HG03060 (cell line): ENCODE measurements at regions not wholly inside any gene's neighbourhood (a gene's known extent, or its start where the extent isn't known, plus 50 kb on each side); places are given as distances from the start of the nearest gene placed in this dataset.

Source experiments
- ATAC-seq: cut with Tn5 transposase; IDR thresholded peaks from one replicate; pipeline ENCODE4 v1.9.1; 2021; ENCODE audit warnings: low read depth, moderate number of reproducible peaks; ENCODE audit not compliant: unreplicated experiment

- no peak for ATAC-seq
Measured at GRCh38 chr16:87127061-87127765, 190.0 kb downstream of the C16orf95 start.

- ATAC-seq = no peak
Measured at GRCh38 chr16:87127766-87128147, 189.4 kb downstream of the C16orf95 start.

DNA sequence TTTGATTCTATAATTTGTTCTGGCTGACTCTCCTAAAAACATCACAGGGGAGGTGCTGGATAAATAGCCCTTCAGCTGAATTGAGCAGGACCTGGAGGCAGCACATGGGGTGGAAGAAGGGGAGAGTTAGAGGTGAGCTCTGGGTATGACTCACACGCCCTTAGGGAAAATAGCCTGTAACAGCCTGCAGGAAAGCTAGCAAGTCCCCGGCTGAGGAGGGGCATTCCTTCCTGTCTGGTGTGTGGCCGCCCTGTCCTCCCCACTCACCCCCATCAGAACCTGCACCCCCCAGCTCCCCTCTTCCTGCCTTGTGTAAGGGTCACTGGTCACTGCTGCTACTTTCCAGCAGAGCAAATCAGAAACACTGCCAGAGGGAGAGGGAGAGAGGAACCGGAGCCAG, 187.4 kb downstream of the C16orf95 start:
- no peak for ATAC-seq

- no peak for ATAC-seq
Measured at GRCh38 chr16:87131061-87131995, 185.9 kb downstream of the C16orf95 start.

DNA sequence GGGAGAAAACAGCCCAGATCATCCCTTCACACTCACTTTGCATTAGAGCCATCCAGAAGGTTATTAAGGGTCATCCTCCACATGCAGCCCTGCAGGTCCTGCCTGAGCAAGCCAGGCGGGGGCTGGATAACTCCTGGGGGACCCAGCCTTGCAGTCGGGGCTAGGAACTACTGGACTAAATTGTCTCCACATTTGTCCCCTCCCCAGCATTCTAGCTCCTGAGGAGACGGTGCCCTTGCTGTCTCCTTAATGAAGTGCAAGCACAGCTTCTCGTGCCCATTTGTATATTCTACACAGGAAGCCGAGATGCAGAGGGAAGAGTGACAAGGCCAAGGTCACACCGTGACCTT, 185.2 kb downstream of the C16orf95 start:
- no peak for ATAC-seq

- no peak for ATAC-seq
Measured at GRCh38 chr16:87132361-87133014, 184.7 kb downstream of the C16orf95 start.

DNA sequence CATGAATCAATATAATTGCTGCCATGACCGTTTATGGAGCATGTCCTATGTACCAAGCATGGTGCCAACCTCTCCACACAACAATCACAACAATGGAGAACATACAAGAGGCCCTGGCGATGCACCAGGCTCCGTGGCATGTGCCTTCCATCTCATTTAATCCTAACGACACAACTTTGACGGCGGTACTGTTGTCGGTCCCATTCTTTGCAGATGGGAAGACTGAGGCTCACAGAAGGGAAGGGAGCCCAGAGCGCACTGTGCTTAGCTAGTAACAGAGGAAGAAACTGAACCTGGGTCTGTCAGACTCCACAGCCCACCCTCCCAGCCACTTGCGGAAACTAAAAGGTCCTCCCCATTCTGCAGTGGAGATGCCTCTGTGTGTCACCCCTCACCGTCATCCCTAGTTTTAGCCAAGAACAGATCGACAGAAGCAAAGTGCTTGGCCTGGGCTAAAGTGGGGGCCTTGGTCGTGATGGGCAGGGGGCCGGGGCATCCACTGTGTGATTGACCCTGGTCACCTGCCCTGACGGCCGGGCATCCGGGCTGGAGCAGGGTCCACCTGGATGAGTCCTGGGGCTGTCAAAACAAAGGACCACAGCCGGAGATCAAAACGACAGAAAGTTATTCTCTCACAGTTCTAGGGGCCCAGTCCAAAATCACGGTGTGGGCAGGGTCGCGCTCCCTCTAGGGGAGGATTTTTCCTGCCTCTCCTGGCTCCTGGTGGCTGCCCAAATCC, 183.9 kb downstream of the C16orf95 start:
- ATAC-seq = no peak

DNA sequence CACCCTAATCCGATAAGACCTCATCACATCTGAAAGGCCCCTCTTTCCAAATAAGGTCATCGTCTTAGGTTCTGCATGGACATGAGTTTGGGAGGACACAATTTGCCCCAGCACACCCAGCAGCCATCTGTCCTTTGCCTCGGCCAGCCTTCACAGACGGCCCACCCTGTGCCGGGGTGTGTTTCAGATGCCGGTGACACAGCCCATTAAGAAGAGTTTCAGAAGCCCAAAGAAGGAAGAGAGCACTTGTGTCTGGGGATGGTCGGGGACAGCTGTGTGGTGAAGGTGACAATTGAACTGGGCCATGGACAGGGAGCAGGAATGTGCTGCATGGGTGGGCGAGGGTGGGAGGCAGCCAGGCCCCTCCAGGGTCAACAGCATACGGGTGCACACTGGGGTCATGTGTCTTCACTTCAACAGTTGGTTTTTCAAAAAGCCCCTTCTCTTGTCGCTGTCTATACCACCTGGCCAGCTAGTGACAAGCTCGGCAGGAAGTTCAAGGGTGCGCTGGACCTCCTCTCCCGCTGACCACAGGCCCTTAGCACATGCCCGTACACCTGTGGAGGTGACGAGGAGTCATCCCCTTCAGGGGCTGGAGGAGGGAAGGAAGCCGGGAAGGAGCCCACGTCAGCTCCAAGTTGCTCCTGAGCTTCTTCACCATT, 183.1 kb downstream of the C16orf95 start:
- ATAC-seq = no peak

- ATAC-seq = no peak
Measured at GRCh38 chr16:87134628-87134995, 182.6 kb downstream of the C16orf95 start.

DNA sequence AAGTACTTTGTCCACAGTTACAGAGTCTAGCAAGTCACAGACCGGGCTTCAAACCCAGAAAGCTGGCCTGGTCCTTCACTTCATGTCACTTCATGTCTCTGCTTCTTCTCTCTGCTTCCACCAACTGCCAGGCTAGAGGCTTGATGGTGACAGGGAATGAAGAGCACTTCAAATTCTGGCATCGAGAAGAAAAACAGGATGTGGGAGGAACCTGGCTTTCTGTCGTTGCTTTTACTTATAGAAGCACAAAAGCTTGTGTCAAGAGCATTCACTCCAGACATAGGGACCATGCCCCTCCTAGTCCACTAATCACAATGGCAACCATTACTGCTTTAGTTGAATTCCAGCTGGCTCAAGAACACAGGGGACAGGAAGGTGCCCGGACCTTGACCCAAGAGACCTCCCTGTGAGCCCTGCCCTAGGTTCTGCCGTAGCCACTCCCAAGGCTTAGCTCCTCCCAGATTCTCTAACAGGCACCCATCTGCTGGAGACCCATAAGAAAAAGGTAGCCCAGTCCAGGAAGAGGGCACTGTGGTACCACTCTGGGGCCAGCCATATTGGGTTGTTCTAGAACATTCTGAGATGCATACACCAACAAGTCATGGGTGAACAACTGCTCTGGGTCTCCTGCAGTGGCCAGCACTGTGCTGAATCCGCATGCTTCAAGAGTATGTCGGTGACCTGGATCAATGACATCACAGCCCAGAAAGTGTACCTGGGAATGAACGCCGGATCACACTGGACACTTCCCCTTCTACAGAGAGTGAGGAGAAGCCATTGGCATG, 181.8 kb downstream of the C16orf95 start:
- ATAC-seq = no peak

- ATAC-seq = no peak
Measured at GRCh38 chr16:87138316-87138715, 178.9 kb downstream of the C16orf95 start.

GRCh38 chr16:87138738-87139267, 178.4 kb downstream of the C16orf95 start:
- ATAC-seq = no peak

DNA sequence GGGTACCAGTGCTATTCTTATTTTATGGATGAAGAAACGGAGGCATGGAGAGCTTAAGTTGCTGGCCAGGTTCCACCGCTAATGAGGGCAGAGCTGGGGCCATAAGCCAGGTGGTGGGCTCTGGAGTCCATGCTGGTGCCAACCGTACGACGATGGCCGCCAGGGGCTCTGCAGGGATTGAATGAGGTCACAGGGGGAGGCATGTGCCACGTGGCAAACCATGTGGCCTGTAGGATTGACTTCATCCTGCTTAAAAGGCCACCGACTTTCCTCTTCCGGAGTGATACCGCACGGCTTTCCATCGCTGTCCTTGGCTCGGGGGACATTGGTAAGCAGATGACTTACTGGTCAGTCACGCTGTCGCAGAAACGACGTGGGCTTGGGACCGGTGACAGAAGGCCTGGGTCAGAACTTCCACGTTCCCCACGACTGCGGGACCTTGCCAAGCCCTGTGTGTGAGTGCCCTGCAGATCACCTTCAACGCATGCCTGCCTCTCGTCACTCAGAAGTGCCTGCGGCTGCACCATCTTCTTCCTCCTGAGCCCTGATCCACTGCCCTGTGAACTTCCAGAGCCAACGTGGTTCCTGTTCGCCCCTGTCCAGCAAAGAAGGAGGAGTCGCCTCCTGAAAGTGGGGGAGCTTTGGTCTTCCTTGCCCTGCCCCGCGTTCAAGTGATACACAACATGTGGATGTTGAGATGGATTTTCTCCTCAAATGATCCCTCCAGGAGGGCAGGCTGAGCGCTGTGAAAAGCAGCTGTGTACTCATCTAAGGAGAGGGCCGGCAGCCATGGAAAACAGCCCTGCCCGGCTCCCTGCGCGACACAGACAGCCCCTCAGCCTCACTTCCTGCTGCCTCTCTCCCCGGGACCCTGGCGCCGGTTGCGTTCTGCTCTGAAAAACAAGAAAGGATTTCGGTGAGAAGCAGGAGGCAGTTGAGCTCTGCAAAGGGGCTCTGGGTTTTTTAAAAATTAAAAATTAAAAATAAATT, 176.7 kb downstream of the C16orf95 start:
- no peak for ATAC-seq

DNA sequence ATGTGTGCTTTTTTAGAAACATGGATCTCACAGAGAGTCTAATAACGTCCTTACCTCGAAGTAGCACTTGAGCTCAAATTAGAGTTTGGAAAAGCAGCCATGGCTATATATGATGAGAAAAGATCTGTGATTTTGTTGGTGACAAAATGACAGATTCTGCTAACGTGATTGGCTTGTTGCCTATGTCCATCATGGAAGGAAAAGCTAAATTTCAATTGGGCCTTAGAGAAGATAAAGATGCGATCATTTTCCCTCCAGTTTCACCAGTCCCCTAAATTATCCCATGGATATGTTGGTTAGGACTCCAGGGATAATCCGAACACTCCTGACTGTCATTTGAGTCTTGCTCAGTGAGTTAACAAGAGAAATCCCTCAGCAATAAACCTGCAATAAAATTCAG, 175.8 kb downstream of the C16orf95 start:
- ATAC-seq = no peak

GRCh38 chr16:87143661-87144121, 173.5 kb downstream of the C16orf95 start:
- ATAC-seq = no peak

DNA sequence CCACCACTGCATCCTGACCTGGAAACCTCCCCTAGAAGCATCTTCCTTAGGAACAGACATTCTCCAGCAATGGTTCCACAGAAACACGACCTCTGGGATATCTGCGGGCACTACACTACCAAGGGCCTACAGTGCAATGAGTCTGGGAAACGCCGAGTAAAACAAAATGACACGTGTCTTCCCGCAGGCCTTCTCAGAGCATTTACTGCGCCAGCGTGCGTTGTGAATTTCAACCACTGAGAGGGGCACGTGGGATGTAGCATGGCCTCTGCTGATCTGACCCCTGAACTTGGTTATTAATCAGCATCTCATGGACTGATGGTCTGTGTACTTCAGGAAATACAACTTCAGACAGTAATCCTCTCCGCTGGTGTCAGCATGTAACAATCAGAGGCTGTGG, 173.0 kb downstream of the C16orf95 start:
- ATAC-seq = no peak

DNA sequence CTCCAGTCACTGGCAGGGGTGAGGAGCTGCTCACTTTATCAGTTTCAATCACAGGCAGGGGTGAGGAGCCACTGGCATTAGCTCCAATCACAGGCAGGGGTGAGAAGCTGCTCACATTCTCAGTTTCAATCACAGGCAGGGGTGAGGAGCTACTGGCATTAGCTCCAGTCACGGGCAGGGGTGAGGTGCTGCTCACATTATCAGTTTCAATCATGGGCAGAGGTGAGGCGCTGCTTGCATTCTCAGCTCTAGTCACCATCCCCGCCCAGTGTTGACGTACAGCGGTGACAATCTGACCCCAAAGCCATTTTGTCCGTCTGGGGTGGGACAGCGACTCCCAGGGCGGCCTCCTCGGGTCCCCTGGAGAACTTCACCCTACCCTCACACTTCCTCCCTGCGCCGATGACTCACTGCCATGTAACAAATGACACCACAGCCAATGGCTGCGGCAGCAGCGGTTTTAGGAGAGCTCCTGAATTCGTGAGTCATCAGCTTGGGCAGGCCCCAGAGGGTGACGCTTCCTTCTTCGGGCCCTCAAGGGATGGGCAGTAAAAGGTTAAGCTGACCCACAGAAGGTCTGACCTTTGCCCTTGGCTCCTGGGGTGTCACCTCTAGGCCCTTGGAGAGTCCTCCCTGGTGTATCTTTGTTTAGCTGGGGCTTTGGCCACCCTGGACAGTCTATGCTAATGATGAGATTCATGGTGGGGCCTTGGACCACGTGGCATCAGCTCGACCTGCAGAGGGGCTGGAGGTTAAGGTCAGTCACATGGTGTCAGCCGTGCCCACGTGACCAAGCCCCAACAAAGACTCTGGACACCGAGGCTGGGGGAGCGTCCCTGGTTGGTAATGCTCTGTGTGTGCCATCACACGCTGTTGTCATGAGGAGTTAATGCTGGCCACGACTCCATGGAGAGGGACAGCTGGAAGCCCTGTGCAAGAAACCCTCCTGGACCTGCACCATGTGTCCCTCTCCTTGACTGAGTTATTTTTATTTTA, 171.7 kb downstream of the C16orf95 start:
- no peak for ATAC-seq
